ENCODE measurements at regions not wholly inside any gene's neighbourhood (a gene's known extent, or its start where the extent isn't known, plus 50 kb on each side); places are given as distances from the start of the nearest gene placed in this dataset.
"Not testable (repeated sequence)": the region's sequence is repeated elsewhere in the genome, so short reads cannot be mapped to it uniquely, and the experiment has no call there.

GRCh38 chr12:53872367-53872766 is 66.3 kb upstream of the HOXC13 start:
- no peak for DNase-seq (ENCODE audit: low read depth)

- DNase-seq (ENCODE audit: low read depth), result not testable (repeated sequence)
These were observed 60.7 kb upstream of the HOXC13 start for GRCh38 chr12:53877961-53878360.

GRCh38 chr12:53887006-53887405 is 51.6 kb upstream of the HOXC13 start:
- no peak for DNase-seq (ENCODE audit: low read depth)

- DNase-seq (ENCODE audit: low read depth), result no peak
These were observed 50.8 kb upstream of the HOXC13 start for GRCh38 chr12:53887881-53888280.
